ENCODE measurements at regions not wholly inside any gene's neighbourhood (a gene's known extent, or its start where the extent isn't known, plus 50 kb on each side); places are given as distances from the start of the nearest gene placed in this dataset.

GRCh38 chr7:26036092-26036491 is 115.9 kb upstream of the NFE2L3 start:
- DNase-seq (ENCODE audit: low read depth in 2 of 2): no peak

GRCh38 chr7:26038201-26038990 is 113.6 kb upstream of the NFE2L3 start:
- DNase-seq (ENCODE audit: low read depth in 2 of 2): no peak

GRCh38 chr7:26040085-26040484 is 111.9 kb upstream of the NFE2L3 start:
- no peak for DNase-seq (ENCODE audit: low read depth in 2 of 2)

GRCh38 chr7:26042237-26042636 is 109.8 kb upstream of the NFE2L3 start:
- no peak for DNase-seq (ENCODE audit: low read depth in 2 of 2)

GRCh38 chr7:26043801-26044200 is 108.2 kb upstream of the NFE2L3 start:
- no peak for DNase-seq (ENCODE audit: low read depth in 2 of 2)

GRCh38 chr7:26044320-26044719 is 107.7 kb upstream of the NFE2L3 start:
- DNase-seq (ENCODE audit: low read depth in 2 of 2): no peak

GRCh38 chr7:26046150-26046549 is 105.8 kb upstream of the NFE2L3 start:
- no peak for DNase-seq (ENCODE audit: low read depth in 2 of 2)

GRCh38 chr7:26046878-26047277 is 105.1 kb upstream of the NFE2L3 start:
- no peak for DNase-seq (ENCODE audit: low read depth in 2 of 2)

GRCh38 chr7:26048663-26049062 is 103.3 kb upstream of the NFE2L3 start:
- no peak for DNase-seq (ENCODE audit: low read depth in 2 of 2)

- DNase-seq (ENCODE audit: low read depth in 2 of 2): no peak
These were observed 102.9 kb upstream of the NFE2L3 start for GRCh38 chr7:26049081-26049480.

- DNase-seq (ENCODE audit: low read depth in 2 of 2): no peak
These were observed 101.0 kb upstream of the NFE2L3 start for GRCh38 chr7:26051021-26051420.

- no peak for DNase-seq (ENCODE audit: low read depth in 2 of 2)
These were observed 99.3 kb upstream of the NFE2L3 start for GRCh38 chr7:26052706-26053105.

GRCh38 chr7:26054386-26054785 is 97.6 kb upstream of the NFE2L3 start:
- no peak for DNase-seq (ENCODE audit: low read depth in 2 of 2)

- no peak for DNase-seq (ENCODE audit: low read depth in 2 of 2)
These were observed 96.8 kb upstream of the NFE2L3 start for GRCh38 chr7:26055241-26055640.

- DNase-seq (ENCODE audit: low read depth in 2 of 2): no peak
These were observed 91.0 kb upstream of the NFE2L3 start for GRCh38 chr7:26060733-26061677.

GRCh38 chr7:26061678-26062603 is 90.1 kb upstream of the NFE2L3 start:
- DNase-seq (ENCODE audit: low read depth in 2 of 2): peak; percentile 47 to 64

- no peak for DNase-seq (ENCODE audit: low read depth in 2 of 2)
These were observed 86.3 kb upstream of the NFE2L3 start for GRCh38 chr7:26065652-26066051.

GRCh38 chr7:26066736-26067135 is 85.3 kb upstream of the NFE2L3 start:
- no peak for DNase-seq (ENCODE audit: low read depth in 2 of 2)

GRCh38 chr7:26070290-26070689 is 81.7 kb upstream of the NFE2L3 start:
- DNase-seq (ENCODE audit: low read depth in 2 of 2): no peak

GRCh38 chr7:26071622-26072456 is 80.2 kb upstream of the NFE2L3 start:
- no peak for DNase-seq (ENCODE audit: low read depth in 2 of 2)

GRCh38 chr7:26073041-26073440 is 79.0 kb upstream of the NFE2L3 start:
- no peak for DNase-seq (ENCODE audit: low read depth in 2 of 2)

Measured in stimulated activated CD4-positive, alpha-beta T cell treated with anti-CD3 and anti-CD28 coated beads, Interleukin-15, amount 100 ng/mL, for 48 hours (primary cell).